CD14-positive monocyte (primary cell): ENCODE measurements at regions not wholly inside any gene's neighbourhood (a gene's known extent, or its start where the extent isn't known, plus 50 kb on each side); places are given as distances from the start of the nearest gene placed in this dataset.

ENCODE experiments used
- DNase-seq, 3 donors: peaks; one replicate each; pipeline ENCODE4 v3.0.0-alpha.2; 2011 to 2022
- H2AFZ ChIP-seq: 2 replicates; pipeline ENCODE4 v1.6.0; 2012; ENCODE audit warnings: mild to moderate bottlenecking, low read depth, low read length, inconsistent platforms; ENCODE audit not compliant: insufficient read depth, poor library complexity, severe bottlenecking
- H3K27ac ChIP-seq, 2 donors: 1 replicate in 1 of 2; 2 replicates in 1 of 2; pipeline ENCODE4 v1.5.1; 2012 to 2013; ENCODE audit warnings: low read length in 2 of 2, control low read depth in 1 of 2, inconsistent platforms in 1 of 2, low read depth in 1 of 2, mild to moderate bottlenecking in 1 of 2
- H3K27me3 ChIP-seq, 2 donors: one replicate each; pipeline versions ENCODE4 v1.6.0 to v1.6.1; 2011 to 2013; ENCODE audit warnings: low read length in 2 of 2; ENCODE audit not compliant: control insufficient read depth in 2 of 2, insufficient read depth in 2 of 2
- H3K36me3 ChIP-seq, 2 donors: replicated peaks in 1 of 2; 1 replicate in 1 of 2; 2 replicates in 1 of 2; pipeline versions ENCODE4 v1.5.1 to v1.6.1; 2012 to 2013; ENCODE audit warnings: low read length in 2 of 2, control low read depth in 1 of 2, inconsistent platforms in 1 of 2, mild to moderate bottlenecking in 1 of 2; ENCODE audit not compliant: insufficient read depth in 2 of 2, control insufficient read depth in 1 of 2
- H3K4me1 ChIP-seq, 2 donors: 1 replicate in 1 of 2; 2 replicates in 1 of 2; pipeline versions ENCODE4 v1.5.1 to v1.6.1; 2012 to 2013; ENCODE audit warnings: low read length in 2 of 2, control low read depth in 1 of 2, inconsistent platforms in 1 of 2, mild to moderate bottlenecking in 1 of 2, moderate library complexity in 1 of 2; ENCODE audit not compliant: insufficient read depth in 2 of 2, control insufficient read depth in 1 of 2
- H3K4me2 ChIP-seq: replicated peaks from 2 replicates; pipeline ENCODE3; 2012; ENCODE audit warnings: low read length, moderate library complexity, mild to moderate bottlenecking; ENCODE audit not compliant: poor library complexity, severe bottlenecking; ENCODE audit errors: extremely low read depth
- H3K4me3 ChIP-seq, 3 experiments: fragments of 200-600 bp in 1 of 3; sonication (generic) in 1 of 3; replicated peaks in 1 of 3; 1 replicate in 2 of 3; 2 replicates in 1 of 3; pipeline ENCODE4 v1.5.1; 2011 to 2013; ENCODE audit warnings: low read length in 3 of 3, mild to moderate bottlenecking in 3 of 3, control low read depth in 2 of 3, low read depth in 2 of 3, inconsistent platforms in 1 of 3, moderate library complexity in 1 of 3
- H3K79me2 ChIP-seq: 2 replicates; pipeline ENCODE4 v1.6.0; 2012; ENCODE audit warnings: mild to moderate bottlenecking, control low read depth, inconsistent platforms, low read length, moderate library complexity; ENCODE audit not compliant: insufficient read depth
- H3K9ac ChIP-seq: 2 replicates; pipeline ENCODE4 v1.6.0; 2017; ENCODE audit warnings: low read length, mild to moderate bottlenecking; ENCODE audit not compliant: insufficient read depth, poor library complexity, severe bottlenecking
- H3K9me3 ChIP-seq, 2 donors: replicated peaks in 1 of 2; 1 replicate in 1 of 2; 2 replicates in 1 of 2; pipeline versions ENCODE4 v1.5.1 to v1.6.1; 2012 to 2013; ENCODE audit warnings: low read length in 2 of 2, control low read depth in 1 of 2; ENCODE audit not compliant: control insufficient read depth in 1 of 2, insufficient read depth in 1 of 2
- H4K20me1 ChIP-seq: 2 replicates; pipeline ENCODE4 v1.6.0; 2012; ENCODE audit warnings: mild to moderate bottlenecking, low read length, control low read depth, moderate library complexity; ENCODE audit not compliant: insufficient read depth
- H3K27ac Mint-ChIP-seq, 7 donors: one replicate each; pipeline ENCODE4 v1.8.0; 2020; ENCODE audit warnings: mild to moderate bottlenecking in 7 of 7, mixed read lengths in 7 of 7, moderate library complexity in 6 of 7, inconsistent platforms in 2 of 7
- H3K27me3 Mint-ChIP-seq, 3 donors: one replicate each; pipeline ENCODE4 v1.8.0; 2021 to 2022; ENCODE audit warnings: low read depth in 3 of 3, mild to moderate bottlenecking in 3 of 3, mixed read lengths in 3 of 3, moderate library complexity in 3 of 3, inconsistent platforms in 1 of 3
- H3K36me3 Mint-ChIP-seq, 2 donors: one replicate each; pipeline ENCODE4 v1.8.0; 2020; ENCODE audit warnings: mixed read lengths in 2 of 2, inconsistent platforms in 1 of 2, mild to moderate bottlenecking in 1 of 2
- H3K4me1 Mint-ChIP-seq: one replicate; pipeline ENCODE4 v1.8.0; 2020; ENCODE audit warnings: mild to moderate bottlenecking, mixed read lengths
- H3K4me3 Mint-ChIP-seq, 2 donors: one replicate each; pipeline ENCODE4 v1.8.0; 2020; ENCODE audit warnings: mild to moderate bottlenecking in 2 of 2, mixed read lengths in 2 of 2, moderate library complexity in 1 of 2
- H3K9me3 Mint-ChIP-seq, 7 donors: one replicate each; pipeline ENCODE4 v1.8.0; 2020 to 2022; ENCODE audit warnings: mixed read lengths in 7 of 7, mild to moderate bottlenecking in 6 of 7, moderate library complexity in 6 of 7, inconsistent platforms in 2 of 7
- CTCF ChIP-seq: fragments of 200-600 bp; IDR thresholded peaks from one replicate; pipeline ENCODE4 v1.8.0; 2022; ENCODE audit warnings: antibody characterized with exemption, mild to moderate bottlenecking
- WGBS: methylation state at CpG from one replicate; pipeline ENCODE4 v1.1.5; 2013; ENCODE audit warnings: missing lambda C conversion rate; ENCODE audit not compliant: insufficient coverage; 5-methylcytosine and 5-hydroxymethylcytosine counted together
- intact Hi-C, 2 donors: fragments of 100-400 bp; cut with micrococcal nuclease; formaldehyde crosslinking; loops; one replicate each; pipeline versions ENCODE4 v1.15.0 to v1.15.1; 2023

DNA sequence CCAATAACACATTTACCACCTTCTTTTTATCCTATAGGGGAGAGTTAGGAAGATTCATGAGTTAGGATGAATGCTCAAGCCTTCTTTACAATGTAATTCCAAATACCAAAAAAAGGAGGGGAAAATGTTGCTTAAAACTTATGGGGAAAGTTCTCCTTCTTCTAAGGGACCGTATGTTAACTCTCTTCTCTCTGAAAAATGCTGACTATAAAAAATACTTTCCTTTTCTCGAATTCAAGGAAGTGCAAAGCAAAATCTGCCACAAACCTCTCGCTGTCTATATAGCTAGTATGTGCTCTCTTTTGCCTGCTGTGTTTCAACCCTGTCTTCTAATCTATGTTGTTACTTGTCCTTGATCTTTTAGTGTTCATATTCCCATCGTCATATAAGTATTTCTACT lies 768.6 kb upstream of the C9orf72 start:
- H3K36me3 ChIP-seq = no peaks in the 10 kb centered on the region
- WGBS = 100% methylated on average over 1 of the region's 4 CpGs
- no peak overlapping the region for H3K9ac ChIP-seq
- H3K27ac Mint-ChIP-seq = no peak overlapping the region
- intact Hi-C loops = no loop called here
- no peak for DNase-seq
- H3K4me2 ChIP-seq = no peak overlapping the region
- H3K4me1 ChIP-seq = no peaks in the 10 kb centered on the region
- peaks cover 11 to 13% of the 10 kb centered on the region in 2 donors for H3K9me3 ChIP-seq
- H3K4me3 Mint-ChIP-seq = no peak overlapping the region
- no peaks in the 10 kb centered on the region for H4K20me1 ChIP-seq
- H3K27ac ChIP-seq = no peak overlapping the region
- H3K4me3 ChIP-seq = no peak overlapping the region
- TF ChIP-seq CTCF = no peak
- no peaks in the 10 kb centered on the region for H3K36me3 Mint-ChIP-seq
- H3K4me1 Mint-ChIP-seq = no peaks in the 10 kb centered on the region
- H2AFZ ChIP-seq = no peak overlapping the region
- peaks cover 0 to 9% (median 4%) of the 10 kb centered on the region in 7 donors for H3K9me3 Mint-ChIP-seq
- H3K79me2 ChIP-seq = no peaks in the 10 kb centered on the region
- no peaks in the 10 kb centered on the region for H3K27me3 Mint-ChIP-seq
- H3K27me3 ChIP-seq = no peaks in the 10 kb centered on the region

- no peak for TF ChIP-seq CTCF
These were observed 769.6 kb upstream of the C9orf72 start for GRCh38 chr9:28342815-28343338.

More at GRCh38 chr9:28342815-28343338, 769.6 kb upstream of the C9orf72 start:
- no peak overlapping the region for H3K9ac ChIP-seq
- H3K4me2 ChIP-seq = no peak overlapping the region
- no peak overlapping the region for H3K4me3 Mint-ChIP-seq
- H3K36me3 Mint-ChIP-seq = no peaks in the 10 kb centered on the region
- no peaks in the 10 kb centered on the region for H3K27me3 Mint-ChIP-seq
- H3K9me3 Mint-ChIP-seq = peaks cover 0 to 10% (median 3%) of the 10 kb centered on the region in 7 donors
- WGBS = 100% methylated on average over 1 of the region's 2 CpGs
- no peak overlapping the region for H3K4me3 ChIP-seq
- no peaks in the 10 kb centered on the region for H4K20me1 ChIP-seq
- no peak overlapping the region for H3K27ac Mint-ChIP-seq
- H3K79me2 ChIP-seq = no peaks in the 10 kb centered on the region
- H3K4me1 Mint-ChIP-seq = no peaks in the 10 kb centered on the region
- DNase-seq = no peak
- H3K9me3 ChIP-seq = peaks cover 5 to 13% of the 10 kb centered on the region in 2 donors
- intact Hi-C loops = no loop called here
- H3K27me3 ChIP-seq = no peaks in the 10 kb centered on the region
- H3K27ac ChIP-seq = no peak overlapping the region
- H3K4me1 ChIP-seq = no peaks in the 10 kb centered on the region
- H2AFZ ChIP-seq = no peak overlapping the region
- H3K36me3 ChIP-seq = no peaks in the 10 kb centered on the region
